GM12878 (cell line): ENCODE measurements at regions not wholly inside any gene's neighbourhood (a gene's known extent, or its start where the extent isn't known, plus 50 kb on each side); places are given as distances from the start of the nearest gene placed in this dataset.

ENCODE experiments used
- ATAC-seq: fragments of 200-7000 bp; cut with Tn5 transposase; 3 replicates; pipeline ENCODE4 v1.9.1; 2020; ENCODE audit warnings: mild to moderate bottlenecking, moderate library complexity
- BruUV-seq: library from RNA; stranded (reverse); fragments of 400-500 nt; replicated peaks from 2 replicates; lab custom pipeline; 2021; lab: Mats Ljungman, UMichigan
- CTCF ChIA-PET: fragments of 300-600 bp; sonication (Branson Sonifier 250); formaldehyde crosslinking; extraction: SDS; loops from one replicate; lab custom pipeline; 2021; ENCODE audit warnings: inconsistent platforms; lab: Yijun Ruan, JAX
- POLR2A ChIA-PET: fragments of 350-600 bp; formaldehyde crosslinking; extraction: SDS; loops from one replicate; lab custom pipeline; 2021; ENCODE audit warnings: inconsistent platforms; lab: Charles Lee
- RAD21 ChIA-PET: fragments of 300-600 bp; sonication (Branson Sonifier 250); formaldehyde crosslinking; loops from one replicate; lab custom pipeline; 2023; ENCODE audit warnings: antibody characterized with exemption; ENCODE audit not compliant: unreplicated experiment; lab: Charles Lee
- SMC1A ChIA-PET: fragments of 300-600 bp; sonication (Branson Sonifier 250); formaldehyde crosslinking; loops from one replicate; lab custom pipeline; 2023; ENCODE audit not compliant: unreplicated experiment, uncharacterized antibody; lab: Charles Lee
- DNase-seq: peaks from one replicate; pipeline ENCODE4 v3.0.0-alpha.2; 2011; ENCODE audit warnings: low read depth, low spot score
- FAIRE-seq: peaks from 3 replicates; lab custom pipeline; 2011; peaks lifted over from hg19 to GRCh38; lab: Jason Lieb, UNC
- H2AFZ ChIP-seq: 2 replicates; pipeline ENCODE4 v1.6.0; 2011; ENCODE audit warnings: low read depth, low read length, control low read depth; ENCODE audit not compliant: control insufficient read depth
- H3K27ac ChIP-seq: 2 replicates; pipeline ENCODE4 v1.5.1; 2011; ENCODE audit warnings: control low read depth; ENCODE audit not compliant: control insufficient read depth, insufficient read depth
- H3K27me3 ChIP-seq, 2 experiments: replicated peaks in 1 of 2; 2 replicates each; pipeline versions ENCODE4 v1.6.0 to v1.6.1; 2011; ENCODE audit warnings: low read length in 1 of 2; ENCODE audit not compliant: control insufficient read depth in 2 of 2, insufficient read depth in 2 of 2
- H3K36me3 ChIP-seq, 2 experiments: 2 replicates each; pipeline ENCODE4 v1.5.1; 2011; ENCODE audit warnings: low read length in 1 of 2; ENCODE audit not compliant: control insufficient read depth in 2 of 2, insufficient read depth in 2 of 2
- H3K4me1 ChIP-seq: 2 replicates; pipeline ENCODE4 v1.6.1; 2011; ENCODE audit warnings: mild to moderate bottlenecking, low read length, moderate library complexity, mixed read lengths; ENCODE audit not compliant: control insufficient read depth, insufficient read depth
- H3K4me2 ChIP-seq: 2 replicates; pipeline ENCODE4 v1.6.0; 2011; ENCODE audit warnings: control low read depth; ENCODE audit not compliant: control insufficient read depth, insufficient read depth
- H3K4me3 ChIP-seq: fragments of 200-600 bp; sonication (generic); 2 replicates; pipeline ENCODE4 v1.5.1; 2016
- H3K79me2 ChIP-seq: 2 replicates; pipeline ENCODE4 v1.6.0; 2011; ENCODE audit warnings: low read length; ENCODE audit not compliant: control insufficient read depth, insufficient read depth
- H3K9ac ChIP-seq: 2 replicates; pipeline ENCODE4 v1.8.0; 2011; ENCODE audit warnings: low read length, control low read depth, mixed read lengths; ENCODE audit not compliant: control insufficient read depth, insufficient read depth
- H3K9me3 ChIP-seq: replicated peaks from 3 replicates; pipeline ENCODE4 v1.5.1; 2011; ENCODE audit warnings: mild to moderate bottlenecking, low read length; ENCODE audit not compliant: control insufficient read depth, insufficient read depth
- H4K20me1 ChIP-seq: 2 replicates; pipeline ENCODE4 v1.6.0; 2011; ENCODE audit not compliant: control insufficient read depth, insufficient read depth
- MAX ChIP-seq: IDR thresholded peaks from 2 replicates; pipeline ENCODE4 v1.6.1; 2012; ENCODE audit warnings: low read depth, low read length, improper control_type of control experiment
- NFYB ChIP-seq: IDR thresholded peaks from 2 replicates; pipeline ENCODE4 v1.6.1; 2011; ENCODE audit warnings: low read depth, mild to moderate bottlenecking, low read length, improper control_type of control experiment, moderate library complexity; ENCODE audit not compliant: insufficient read depth
- PML ChIP-seq: IDR thresholded peaks from 2 replicates; pipeline ENCODE4 v1.6.1; 2012; ENCODE audit warnings: low read length, inconsistent platforms
- POLR2A ChIP-seq: IDR thresholded peaks from 2 replicates; pipeline ENCODE4 v1.6.1; 2011; ENCODE audit warnings: low read depth, mild to moderate bottlenecking, low read length
- SIN3A ChIP-seq: IDR thresholded peaks from 2 replicates; pipeline ENCODE4 v1.6.1; 2012; ENCODE audit warnings: low read depth, low read length, improper control_type of control experiment
- in situ Hi-C: fragments of 300-500 bp; cut with MboI; formaldehyde crosslinking; loops from 9 replicates; pipeline ENCODE4 v1.14.3; 2018; ENCODE audit warnings: mixed read lengths
- intact Hi-C: fragments of 100-400 bp; cut with micrococcal nuclease; formaldehyde crosslinking; loops from one replicate; pipeline ENCODE4 v1.14.2; 2022; ENCODE audit not compliant: unreplicated experiment
- TF ChIP-seq, protein P1 (sequence below): fragments of 450-650 bp; IDR thresholded peaks from 2 replicates; pipeline ENCODE4 v1.6.1; 2017; ENCODE audit warnings: mild to moderate bottlenecking, moderate library complexity

DNA sequence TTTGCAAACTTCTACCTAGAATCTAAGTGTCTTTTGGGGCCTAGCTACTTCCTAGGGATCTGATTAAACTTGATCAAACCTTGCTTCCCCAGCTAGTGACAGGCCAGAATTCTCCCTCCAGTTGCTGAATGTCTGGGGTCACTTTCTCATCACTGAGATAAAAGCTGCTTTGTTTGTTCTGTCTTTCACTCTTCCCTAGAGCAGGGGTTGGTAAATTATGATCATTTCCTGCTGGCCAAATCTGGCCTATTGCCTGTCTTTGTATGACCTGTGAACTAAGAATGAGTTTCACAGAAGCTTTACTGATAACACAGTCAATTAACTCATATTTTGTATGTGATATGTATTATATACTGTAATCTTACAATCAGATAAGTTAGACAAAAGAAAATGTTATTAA, 157.8 kb upstream of the AADAT start:
- in situ Hi-C loops: no loop called here
- Histone ChIP-seq H3K27me3 (no peaks in the 10 kb centered on the region), H3K9ac (no peak overlapping the region), H3K27ac (no peak overlapping the region), H3K36me3 (no peaks in the 10 kb centered on the region), H4K20me1 (no peaks in the 10 kb centered on the region), H3K79me2 (no peaks in the 10 kb centered on the region), H3K9me3 (no peaks in the 10 kb centered on the region), H3K4me2 (no peak overlapping the region), H3K4me1 (no peaks in the 10 kb centered on the region), H3K4me3 (no peak overlapping the region), H2AFZ (no peak overlapping the region)
- ATAC-seq (no peak), DNase-seq (no peak), FAIRE-seq (no peak)
- intact Hi-C loops: no loop called here
- TF ChIP-seq MAX (no peak), SIN3A (no peak), POLR2A (no peak), PML (no peak), NFYB (no peak)
- TF ChIP-seq, protein P1, sequence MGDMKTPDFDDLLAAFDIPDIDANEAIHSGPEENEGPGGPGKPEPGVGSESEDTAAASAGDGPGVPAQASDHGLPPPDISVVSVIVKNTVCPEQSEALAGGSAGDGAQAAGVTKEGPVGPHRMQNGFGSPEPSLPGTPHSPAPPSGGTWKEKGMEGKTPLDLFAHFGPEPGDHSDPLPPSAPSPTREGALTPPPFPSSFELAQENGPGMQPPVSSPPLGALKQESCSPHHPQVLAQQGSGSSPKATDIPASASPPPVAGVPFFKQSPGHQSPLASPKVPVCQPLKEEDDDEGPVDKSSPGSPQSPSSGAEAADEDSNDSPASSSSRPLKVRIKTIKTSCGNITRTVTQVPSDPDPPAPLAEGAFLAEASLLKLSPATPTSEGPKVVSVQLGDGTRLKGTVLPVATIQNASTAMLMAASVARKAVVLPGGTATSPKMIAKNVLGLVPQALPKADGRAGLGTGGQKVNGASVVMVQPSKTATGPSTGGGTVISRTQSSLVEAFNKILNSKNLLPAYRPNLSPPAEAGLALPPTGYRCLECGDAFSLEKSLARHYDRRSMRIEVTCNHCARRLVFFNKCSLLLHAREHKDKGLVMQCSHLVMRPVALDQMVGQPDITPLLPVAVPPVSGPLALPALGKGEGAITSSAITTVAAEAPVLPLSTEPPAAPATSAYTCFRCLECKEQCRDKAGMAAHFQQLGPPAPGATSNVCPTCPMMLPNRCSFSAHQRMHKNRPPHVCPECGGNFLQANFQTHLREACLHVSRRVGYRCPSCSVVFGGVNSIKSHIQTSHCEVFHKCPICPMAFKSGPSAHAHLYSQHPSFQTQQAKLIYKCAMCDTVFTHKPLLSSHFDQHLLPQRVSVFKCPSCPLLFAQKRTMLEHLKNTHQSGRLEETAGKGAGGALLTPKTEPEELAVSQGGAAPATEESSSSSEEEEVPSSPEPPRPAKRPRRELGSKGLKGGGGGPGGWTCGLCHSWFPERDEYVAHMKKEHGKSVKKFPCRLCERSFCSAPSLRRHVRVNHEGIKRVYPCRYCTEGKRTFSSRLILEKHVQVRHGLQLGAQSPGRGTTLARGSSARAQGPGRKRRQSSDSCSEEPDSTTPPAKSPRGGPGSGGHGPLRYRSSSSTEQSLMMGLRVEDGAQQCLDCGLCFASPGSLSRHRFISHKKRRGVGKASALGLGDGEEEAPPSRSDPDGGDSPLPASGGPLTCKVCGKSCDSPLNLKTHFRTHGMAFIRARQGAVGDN: no peak
- CTCF ChIA-PET: interaction anchor here (0.7 to 5.9 kb wide), 4 partner anchors 12 to 249 kb away, joined by 3 to 46 read pairs (median 4); no protein-coding TSS in a partner anchor
- SMC1A ChIA-PET: interaction anchor here (1.6 kb wide), 1 partner anchor 249 kb away, joined by 4 read pairs; no protein-coding TSS in a partner anchor
- BruUV-seq: no TSS peak
- POLR2A ChIA-PET: no interaction called here
- RAD21 ChIA-PET: interaction anchor here (2.6 kb wide), 1 partner anchor 12 kb away, joined by 10 read pairs; no protein-coding TSS in a partner anchor
